ENCODE measurements at regions not wholly inside any gene's neighbourhood (a gene's known extent, or its start where the extent isn't known, plus 50 kb on each side); places are given as distances from the start of the nearest gene placed in this dataset.

DNA sequence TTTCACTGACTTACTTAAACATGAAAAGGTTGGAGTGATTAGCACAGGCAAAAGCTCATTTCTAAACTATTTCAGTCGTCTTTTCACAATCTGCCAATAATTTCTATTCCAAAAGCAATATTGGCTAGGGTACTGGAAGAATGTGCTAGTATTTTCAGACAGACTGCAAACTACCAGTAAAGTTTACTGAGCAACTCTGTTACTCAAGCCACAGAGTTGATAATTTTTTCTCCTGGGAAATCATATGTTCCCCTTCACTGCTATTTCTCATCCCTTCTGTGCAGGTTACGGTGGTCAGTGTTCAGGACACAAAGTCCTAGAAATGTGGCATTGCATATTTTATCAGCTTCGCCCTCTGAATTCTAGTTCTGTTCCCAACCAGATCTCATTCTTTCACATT is 343.3 kb upstream of the TNC start:
- Histone ChIP-seq H3K27me3 (ENCODE audit: control insufficient read depth, insufficient read depth, low read length) (no peaks in the 10 kb centered on the region), H3K27ac (ENCODE audit: low read length) (no peak overlapping the region), H3K4me3 (ENCODE audit: low read depth in 2 of 2, low read length in 2 of 2) (no peak overlapping the region), H3K36me3 (ENCODE audit: control insufficient read depth, insufficient read depth, low read length) (no peaks in the 10 kb centered on the region), H3K9me3 (ENCODE audit: control insufficient read depth, insufficient read depth, low read depth, low read length) (no peaks in the 10 kb centered on the region), H3K4me1 (ENCODE audit: control insufficient read depth, insufficient read depth, low read length) (no peaks in the 10 kb centered on the region)
- TF ChIP-seq TCF7L2 (IDR thresholded peaks at IDR 0.05; ENCODE audit: low read depth, low read length) (no peak), CTCF (IDR thresholded peaks at IDR 0.05) (no peak), POLR2AphosphoS5 (IDR thresholded peaks at IDR 0.05; ENCODE audit: low read depth, low read length) (no peak), SIN3A (IDR thresholded peaks at IDR 0.05; ENCODE audit: borderline replicate concordance, insufficient read depth, low read depth, low read length) (no peak)
- TF ChIP-seq, protein P1, sequence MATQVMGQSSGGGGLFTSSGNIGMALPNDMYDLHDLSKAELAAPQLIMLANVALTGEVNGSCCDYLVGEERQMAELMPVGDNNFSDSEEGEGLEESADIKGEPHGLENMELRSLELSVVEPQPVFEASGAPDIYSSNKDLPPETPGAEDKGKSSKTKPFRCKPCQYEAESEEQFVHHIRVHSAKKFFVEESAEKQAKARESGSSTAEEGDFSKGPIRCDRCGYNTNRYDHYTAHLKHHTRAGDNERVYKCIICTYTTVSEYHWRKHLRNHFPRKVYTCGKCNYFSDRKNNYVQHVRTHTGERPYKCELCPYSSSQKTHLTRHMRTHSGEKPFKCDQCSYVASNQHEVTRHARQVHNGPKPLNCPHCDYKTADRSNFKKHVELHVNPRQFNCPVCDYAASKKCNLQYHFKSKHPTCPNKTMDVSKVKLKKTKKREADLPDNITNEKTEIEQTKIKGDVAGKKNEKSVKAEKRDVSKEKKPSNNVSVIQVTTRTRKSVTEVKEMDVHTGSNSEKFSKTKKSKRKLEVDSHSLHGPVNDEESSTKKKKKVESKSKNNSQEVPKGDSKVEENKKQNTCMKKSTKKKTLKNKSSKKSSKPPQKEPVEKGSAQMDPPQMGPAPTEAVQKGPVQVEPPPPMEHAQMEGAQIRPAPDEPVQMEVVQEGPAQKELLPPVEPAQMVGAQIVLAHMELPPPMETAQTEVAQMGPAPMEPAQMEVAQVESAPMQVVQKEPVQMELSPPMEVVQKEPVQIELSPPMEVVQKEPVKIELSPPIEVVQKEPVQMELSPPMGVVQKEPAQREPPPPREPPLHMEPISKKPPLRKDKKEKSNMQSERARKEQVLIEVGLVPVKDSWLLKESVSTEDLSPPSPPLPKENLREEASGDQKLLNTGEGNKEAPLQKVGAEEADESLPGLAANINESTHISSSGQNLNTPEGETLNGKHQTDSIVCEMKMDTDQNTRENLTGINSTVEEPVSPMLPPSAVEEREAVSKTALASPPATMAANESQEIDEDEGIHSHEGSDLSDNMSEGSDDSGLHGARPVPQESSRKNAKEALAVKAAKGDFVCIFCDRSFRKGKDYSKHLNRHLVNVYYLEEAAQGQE (IDR thresholded peaks at IDR 0.05; ENCODE audit: insufficient read depth in 1 of 2, low read depth in 2 of 2, low read length in 1 of 2) = no peak
- intact Hi-C loops (cut with micrococcal nuclease; ENCODE audit: unreplicated experiment) (no loop called here), in situ Hi-C loops (cut with HindIII; ENCODE audit: low pct_unique_long_range_greater_than_20kb, low sequenced_read_pairs) (no loop called here)
- ChIA-PET CTCF (no interaction called here), POLR2A (no interaction called here)
- DNase-seq (ENCODE audit: low read depth, low spot score) = no peak
- no peak for ATAC-seq
- no TSS peak for BruUV-seq (replicated peaks)

DNA sequence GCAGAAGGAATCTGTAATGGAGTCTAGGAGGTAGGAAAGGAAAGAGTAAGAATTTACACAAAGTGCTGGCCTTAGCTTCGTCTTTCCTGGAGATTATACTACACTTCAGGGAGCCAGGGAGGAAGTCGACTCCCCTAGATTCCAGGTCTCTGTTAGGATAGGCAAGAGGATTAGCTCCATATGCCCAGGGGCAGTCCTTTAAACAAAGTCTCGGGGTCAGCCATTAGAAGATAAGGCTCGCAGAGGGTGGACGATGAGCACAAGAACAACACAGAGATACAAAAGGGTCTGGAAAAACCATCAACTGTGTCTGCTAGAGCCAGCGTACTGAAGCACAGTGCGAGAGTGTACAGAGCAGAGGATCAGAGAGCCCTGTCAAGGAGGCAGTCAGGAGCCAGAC is 344.7 kb upstream of the TNC start:
- Histone ChIP-seq H3K4me3 (ENCODE audit: low read depth in 2 of 2, low read length in 2 of 2) (no peak overlapping the region), H3K27ac (ENCODE audit: low read length) (no peak overlapping the region), H3K4me1 (ENCODE audit: control insufficient read depth, insufficient read depth, low read length) (no peaks in the 10 kb centered on the region), H3K9me3 (ENCODE audit: control insufficient read depth, insufficient read depth, low read depth, low read length) (no peaks in the 10 kb centered on the region), H3K36me3 (ENCODE audit: control insufficient read depth, insufficient read depth, low read length) (no peaks in the 10 kb centered on the region), H3K27me3 (ENCODE audit: control insufficient read depth, insufficient read depth, low read length) (no peaks in the 10 kb centered on the region)
- ChIA-PET CTCF (no interaction called here), POLR2A (no interaction called here)
- DNase-seq (ENCODE audit: low read depth, low spot score) (no peak), ATAC-seq (no peak)
- in situ Hi-C loops (cut with HindIII; ENCODE audit: low pct_unique_long_range_greater_than_20kb, low sequenced_read_pairs) (no loop called here), intact Hi-C loops (cut with micrococcal nuclease; ENCODE audit: unreplicated experiment) (no loop called here)
- no peak for TF ChIP-seq TCF7L2 (IDR thresholded peaks at IDR 0.05; ENCODE audit: low read depth, low read length)
- no peak for TF ChIP-seq POLR2AphosphoS5 (IDR thresholded peaks at IDR 0.05; ENCODE audit: low read depth, low read length)
- TF ChIP-seq, protein P1 (IDR thresholded peaks at IDR 0.05; ENCODE audit: insufficient read depth in 1 of 2, low read depth in 2 of 2, low read length in 1 of 2) = no peak
- TF ChIP-seq SIN3A (IDR thresholded peaks at IDR 0.05; ENCODE audit: borderline replicate concordance, insufficient read depth, low read depth, low read length) = no peak
- no peak for TF ChIP-seq CTCF (IDR thresholded peaks at IDR 0.05)
- no TSS peak for BruUV-seq (replicated peaks)
